HEK293 (cell line): ENCODE measurements at regions not wholly inside any gene's neighbourhood (a gene's known extent, or its start where the extent isn't known, plus 50 kb on each side); places are given as distances from the start of the nearest gene placed in this dataset.

ENCODE experiments used
- BCL6B ChIP-seq: fragments of 450-650 bp; formaldehyde crosslinking; IDR thresholded peaks from 2 replicates; pipeline ENCODE4 v1.5.1; 2017; ENCODE audit warnings: missing biosample characterization, missing genetic modification characterization
- CTCF ChIP-seq: fragments of 450-650 bp; formaldehyde crosslinking; IDR thresholded peaks from 2 replicates; pipeline ENCODE4 v1.5.1; 2016; ENCODE audit warnings: missing biosample characterization, missing genetic modification characterization
- OVOL3 ChIP-seq: fragments of 450-650 bp; formaldehyde crosslinking; IDR thresholded peaks from 2 replicates; pipeline ENCODE4 v1.5.1; 2016; ENCODE audit warnings: missing biosample characterization, missing genetic modification characterization
- REST ChIP-seq: fragments of 450-650 bp; formaldehyde crosslinking; IDR thresholded peaks from 2 replicates; pipeline ENCODE4 v1.5.1; 2016; ENCODE audit warnings: missing biosample characterization, missing genetic modification characterization
- SETDB1 ChIP-seq: IDR thresholded peaks from one replicate; pipeline ENCODE4 v1.6.1; 2017; ENCODE audit warnings: mild to moderate bottlenecking, low read length, moderate library complexity, mixed read lengths; ENCODE audit not compliant: insufficient read length
- ZBTB11 ChIP-seq: fragments of 450-650 bp; formaldehyde crosslinking; conservative IDR thresholded peaks from 2 replicates; pipeline ENCODE4 v1.5.1; 2016; ENCODE audit warnings: low read depth, missing biosample characterization, missing genetic modification characterization
- ZNF132 ChIP-seq: fragments of 450-650 bp; formaldehyde crosslinking; IDR thresholded peaks from 2 replicates; pipeline ENCODE4 v1.5.1; 2017; ENCODE audit warnings: missing biosample characterization, missing genetic modification characterization, borderline replicate concordance
- ZNF362 ChIP-seq: fragments of 450-650 bp; formaldehyde crosslinking; IDR thresholded peaks from 2 replicates; pipeline ENCODE4 v1.5.1; 2016; ENCODE audit warnings: missing biosample characterization, missing genetic modification characterization
- ZNF366 ChIP-seq: fragments of 450-650 bp; formaldehyde crosslinking; conservative IDR thresholded peaks from 2 replicates; pipeline ENCODE4 v1.5.1; 2016; ENCODE audit warnings: missing biosample characterization, missing genetic modification characterization
- ZNF404 ChIP-seq: fragments of 450-650 bp; formaldehyde crosslinking; IDR thresholded peaks from 2 replicates; pipeline ENCODE4 v1.5.1; 2017; ENCODE audit warnings: missing biosample characterization, missing genetic modification characterization
- ZNF571 ChIP-seq: fragments of 450-650 bp; formaldehyde crosslinking; IDR thresholded peaks from 2 replicates; pipeline ENCODE4 v1.5.0; 2017; ENCODE audit warnings: missing biosample characterization, missing genetic modification characterization

- TF ChIP-seq CTCF (tag by site-specific recombination), result no peak
- no peak for TF ChIP-seq ZNF362 (tag by site-specific recombination)
- no peak for TF ChIP-seq ZNF404 (tag by site-specific recombination)
- TF ChIP-seq REST (tag by site-specific recombination), result no peak
- no peak for TF ChIP-seq SETDB1
- TF ChIP-seq OVOL3 (tag by site-specific recombination), result no peak
- no peak for TF ChIP-seq ZNF132 (tag by site-specific recombination)
- TF ChIP-seq ZBTB11, result no peak
- TF ChIP-seq BCL6B, result no peak
- TF ChIP-seq ZNF571 (tag by site-specific recombination), result no peak
- no peak for TF ChIP-seq ZNF366 (tag by site-specific recombination)
Observed at GRCh38 chr2:234252772-234253171, 202.3 kb downstream of the SPP2 start.
